SU-DHL-6 (cell line): ENCODE measurements at regions not wholly inside any gene's neighbourhood (a gene's known extent, or its start where the extent isn't known, plus 50 kb on each side); places are given as distances from the start of the nearest gene placed in this dataset.
"Not testable (repeated sequence)": the region's sequence is repeated elsewhere in the genome, so short reads cannot be mapped to it uniquely, and the experiment has no call there.

Source experiments
- H2AFZ ChIP-seq: fragments of 200-600 bp; sonication (generic); 2 replicates; pipeline ENCODE4 v1.6.1; 2014; ENCODE audit warnings: low read depth, mild to moderate bottlenecking, moderate library complexity, mixed read lengths, antibody characterized with exemption, low read length; ENCODE audit not compliant: severe bottlenecking
- H3F3A ChIP-seq: fragments of 200-600 bp; shearing (Covaris generic); 2 replicates; pipeline ENCODE4 v1.6.0; 2016; ENCODE audit warnings: antibody characterized with exemption, mild to moderate bottlenecking; ENCODE audit not compliant: insufficient read depth
- H3K27ac ChIP-seq: fragments of 200-600 bp; sonication (generic); 2 replicates; pipeline ENCODE4 v1.5.1; 2016; ENCODE audit warnings: low read depth, mild to moderate bottlenecking, low read length, moderate library complexity, mixed read lengths
- H3K27me3 ChIP-seq: fragments of 200-600 bp; sonication (generic), shearing (Covaris generic); 2 replicates; pipeline ENCODE4 v1.6.0; 2014; ENCODE audit warnings: mild to moderate bottlenecking, low read length
- H3K36me3 ChIP-seq: fragments of 200-600 bp; sonication (generic); 2 replicates; pipeline ENCODE4 v1.6.1; 2014; ENCODE audit warnings: mild to moderate bottlenecking, low read length, mixed read lengths
- H3K4me2 ChIP-seq: fragments of 300-600, 200-600 bp; shearing (Covaris generic), sonication (generic); 2 replicates; pipeline ENCODE4 v1.6.0; 2014; ENCODE audit warnings: low read length, low read depth, mild to moderate bottlenecking; ENCODE audit not compliant: poor library complexity, severe bottlenecking
- H3K4me3 ChIP-seq: fragments of 200-600 bp; sonication (generic); 2 replicates; pipeline ENCODE4 v1.5.1; 2014; ENCODE audit warnings: antibody characterized with exemption, low read length, mild to moderate bottlenecking, mixed read lengths; ENCODE audit not compliant: insufficient read depth, poor library complexity, severe bottlenecking
- H3K79me2 ChIP-seq: fragments of 200-600 bp; sonication (generic); 2 replicates; pipeline ENCODE4 v1.6.1; 2014; ENCODE audit warnings: mild to moderate bottlenecking, low read length, moderate library complexity; ENCODE audit not compliant: insufficient read depth
- H3K9ac ChIP-seq: fragments of 200-600 bp; sonication (generic); 2 replicates; pipeline ENCODE4 v1.7.0; 2014; ENCODE audit warnings: mild to moderate bottlenecking, low read length
- H3K9me2 ChIP-seq: fragments of 200-600 bp; sonication (generic); replicated peaks from 2 replicates; pipeline ENCODE4 v1.6.1; 2014; ENCODE audit warnings: low read length; ENCODE audit not compliant: insufficient read depth
- H3K9me3 ChIP-seq: fragments of 200-600 bp; sonication (generic); 2 replicates; pipeline ENCODE4 v1.6.1; 2014; ENCODE audit warnings: low read length, mixed read lengths; ENCODE audit not compliant: insufficient read depth
- H4K20me1 ChIP-seq: fragments of 200-600 bp; sonication (generic); 2 replicates; pipeline ENCODE4 v1.6.1; 2014; ENCODE audit warnings: low read depth, mild to moderate bottlenecking, antibody characterized with exemption, low read length, moderate library complexity, mixed read lengths
- EZH2phosphoT487 ChIP-seq: fragments of 200-600 bp; sonication (generic), shearing (Covaris generic); conservative IDR thresholded peaks from 2 replicates; pipeline ENCODE4 v1.6.1; 2018; ENCODE audit warnings: mild to moderate bottlenecking, antibody characterized with exemption, low read length, moderate library complexity, mixed read lengths
- TF ChIP-seq, protein P1 (sequence below): fragments of 200-600 bp; sonication (generic); IDR thresholded peaks from one replicate; pipeline ENCODE4 v1.5.1; 2017; ENCODE audit warnings: antibody characterized with exemption, mild to moderate bottlenecking, low read length, moderate library complexity; ENCODE audit not compliant: insufficient read depth, poor library complexity, severe bottlenecking

DNA sequence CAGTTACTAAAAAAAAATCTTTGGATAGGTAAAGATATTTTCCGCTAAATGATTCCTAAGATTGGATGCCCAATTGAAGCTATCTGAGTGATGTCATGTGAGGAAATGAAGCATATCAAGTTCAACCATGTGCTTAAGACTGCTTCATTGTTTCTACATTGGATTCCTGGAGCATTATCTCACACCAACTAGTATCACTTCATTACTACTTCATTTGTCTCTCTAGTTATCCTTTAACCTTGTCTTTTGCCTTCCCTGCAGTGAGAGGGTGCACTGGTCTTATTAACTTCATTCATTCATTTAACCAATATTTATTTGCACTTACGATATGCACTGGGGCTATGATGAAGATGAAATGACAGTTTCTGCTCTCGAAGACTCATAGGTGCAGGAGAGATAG is 198.1 kb downstream of the SLC38A4 start:
- Histone ChIP-seq H2AFZ (no peak overlapping the region), H3K4me3 (no peak overlapping the region), H3K36me3 (no peaks in the 10 kb centered on the region), H3K27ac (no peak overlapping the region), H3K9me2 (no peaks in the 10 kb centered on the region), H3K9me3 (no peaks in the 10 kb centered on the region), H3K79me2 (no peaks in the 10 kb centered on the region), H4K20me1 (no peaks in the 10 kb centered on the region), H3F3A (no peaks in the 10 kb centered on the region), H3K27me3 (no peaks in the 10 kb centered on the region), H3K9ac (no peak overlapping the region), H3K4me2 (no peak overlapping the region)
- TF ChIP-seq, protein P1, sequence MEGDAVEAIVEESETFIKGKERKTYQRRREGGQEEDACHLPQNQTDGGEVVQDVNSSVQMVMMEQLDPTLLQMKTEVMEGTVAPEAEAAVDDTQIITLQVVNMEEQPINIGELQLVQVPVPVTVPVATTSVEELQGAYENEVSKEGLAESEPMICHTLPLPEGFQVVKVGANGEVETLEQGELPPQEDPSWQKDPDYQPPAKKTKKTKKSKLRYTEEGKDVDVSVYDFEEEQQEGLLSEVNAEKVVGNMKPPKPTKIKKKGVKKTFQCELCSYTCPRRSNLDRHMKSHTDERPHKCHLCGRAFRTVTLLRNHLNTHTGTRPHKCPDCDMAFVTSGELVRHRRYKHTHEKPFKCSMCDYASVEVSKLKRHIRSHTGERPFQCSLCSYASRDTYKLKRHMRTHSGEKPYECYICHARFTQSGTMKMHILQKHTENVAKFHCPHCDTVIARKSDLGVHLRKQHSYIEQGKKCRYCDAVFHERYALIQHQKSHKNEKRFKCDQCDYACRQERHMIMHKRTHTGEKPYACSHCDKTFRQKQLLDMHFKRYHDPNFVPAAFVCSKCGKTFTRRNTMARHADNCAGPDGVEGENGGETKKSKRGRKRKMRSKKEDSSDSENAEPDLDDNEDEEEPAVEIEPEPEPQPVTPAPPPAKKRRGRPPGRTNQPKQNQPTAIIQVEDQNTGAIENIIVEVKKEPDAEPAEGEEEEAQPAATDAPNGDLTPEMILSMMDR, result no peak
- no peak for TF ChIP-seq EZH2phosphoT487

DNA sequence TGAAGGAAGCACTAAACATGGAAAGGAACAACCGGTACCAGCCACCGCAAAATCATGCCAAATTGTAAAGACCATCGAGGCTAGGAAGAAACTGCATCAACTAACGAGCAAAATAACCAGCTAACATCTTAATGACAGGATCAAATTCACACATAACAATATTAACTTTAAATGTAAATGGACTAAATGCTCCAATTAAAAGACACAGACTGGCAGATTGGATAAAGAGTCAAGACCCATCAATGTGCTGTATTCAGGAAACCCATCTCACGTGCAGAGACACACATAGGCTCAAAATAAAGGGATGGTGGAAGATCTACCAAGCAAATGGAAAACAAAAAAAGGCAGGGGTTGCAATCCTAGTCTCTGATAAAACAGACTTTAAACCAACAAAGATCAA is 206.3 kb downstream of the SLC38A4 start:
- H3K9me2 ChIP-seq, H3K9me3 ChIP-seq, H3K27ac ChIP-seq, H3F3A ChIP-seq, H3K4me3 ChIP-seq, H3K79me2 ChIP-seq, H2AFZ ChIP-seq, H3K36me3 ChIP-seq, H4K20me1 ChIP-seq, H3K4me2 ChIP-seq, H3K27me3 ChIP-seq, H3K9ac ChIP-seq: not testable (repeated sequence)

DNA sequence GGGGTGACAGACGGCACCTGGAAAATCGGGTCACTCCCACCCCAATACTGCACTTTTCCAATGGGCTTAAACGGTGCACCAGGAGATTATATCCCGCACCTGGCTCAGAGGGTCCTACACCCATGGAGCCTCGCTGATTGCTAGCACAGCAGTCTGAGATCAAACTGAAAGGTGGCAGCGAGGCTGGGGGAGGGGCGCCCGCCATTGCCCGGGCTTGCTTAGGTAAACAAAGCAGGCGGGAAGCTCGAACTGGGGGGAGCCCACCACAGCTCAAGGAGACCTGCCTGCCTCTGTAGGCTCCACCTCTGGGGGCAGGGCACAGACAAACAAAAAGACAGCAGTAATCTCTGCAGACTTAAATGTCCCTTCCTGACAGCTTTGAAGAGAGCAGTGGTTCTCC is 208.1 kb downstream of the SLC38A4 start:
- not testable (repeated sequence) for H3K27me3 ChIP-seq, H3K4me2 ChIP-seq, H3K4me3 ChIP-seq, H3K9ac ChIP-seq, H3K79me2 ChIP-seq, H3K9me3 ChIP-seq, H3K36me3 ChIP-seq, H2AFZ ChIP-seq, H3K27ac ChIP-seq, H3F3A ChIP-seq, H3K9me2 ChIP-seq, H4K20me1 ChIP-seq

DNA sequence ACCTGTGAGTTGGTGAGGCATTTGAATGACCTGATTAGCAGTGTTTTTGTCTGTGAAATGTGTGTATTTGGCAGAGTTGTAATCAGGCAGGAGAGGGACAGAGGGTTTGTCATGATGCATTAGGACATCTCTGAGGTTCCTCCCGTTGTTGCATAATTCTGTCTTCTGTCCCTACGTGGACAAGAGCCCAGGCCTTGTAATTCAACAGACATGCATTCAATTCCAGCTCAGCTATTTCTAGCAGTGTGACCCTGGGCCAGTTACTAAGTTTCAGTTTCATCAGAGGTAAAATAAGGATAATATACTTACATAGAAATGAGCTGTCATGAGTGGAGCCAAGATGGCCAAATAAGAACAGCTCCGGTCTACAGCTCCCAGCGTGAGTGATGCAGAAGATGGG is 208.6 kb downstream of the SLC38A4 start:
- Histone ChIP-seq H2AFZ (no peak overlapping the region), H3K9me3 (no peaks in the 10 kb centered on the region), H3K4me2 (no peak overlapping the region), H3K27me3 (no peaks in the 10 kb centered on the region), H4K20me1 (no peaks in the 10 kb centered on the region), H3K4me3 (no peak overlapping the region), H3K27ac (no peak overlapping the region), H3K9me2 (no peaks in the 10 kb centered on the region), H3K79me2 (no peaks in the 10 kb centered on the region), H3K36me3 (no peaks in the 10 kb centered on the region), H3K9ac (no peak overlapping the region), H3F3A (no peaks in the 10 kb centered on the region)
- TF ChIP-seq, protein P1, result no peak
- TF ChIP-seq EZH2phosphoT487, result no peak
